PC-3 (cell line): ENCODE measurements at regions not wholly inside any gene's neighbourhood (a gene's known extent, or its start where the extent isn't known, plus 50 kb on each side); places are given as distances from the start of the nearest gene placed in this dataset.

Experiments
- ATAC-seq: fragments of 200-7000 bp; cut with Tn5 transposase; 2 replicates; pipeline ENCODE4 v1.9.1; 2020; ENCODE audit warnings: mild to moderate bottlenecking, moderate library complexity
- BruUV-seq: library from RNA; stranded (reverse); fragments of 400-500 nt; replicated peaks from 2 replicates; lab custom pipeline; 2021; lab: Mats Ljungman, UMichigan
- CTCF ChIA-PET: fragments of 300-600 bp; sonication (Branson Sonifier 250); formaldehyde crosslinking; loops from one replicate; lab custom pipeline; 2022; ENCODE audit warnings: antibody characterized with exemption; lab: Charles Lee
- POLR2A ChIA-PET: fragments of 300-600 bp; sonication (Branson Sonifier 250); formaldehyde crosslinking; loops from one replicate; lab custom pipeline; 2022; ENCODE audit warnings: antibody characterized with exemption; ENCODE audit not compliant: unreplicated experiment; lab: Charles Lee
- DNase-seq: peaks from one replicate; pipeline ENCODE4 v3.0.0-alpha.2; 2015
- H2AFZ ChIP-seq: fragments of 300-600 bp; sonication (generic); 2 replicates; pipeline ENCODE4 v1.6.0; 2016; ENCODE audit warnings: antibody characterized with exemption, low read length
- H3F3A ChIP-seq: fragments of 300-600 bp; sonication (generic); one replicate; pipeline ENCODE4 v1.6.0; 2017; ENCODE audit warnings: antibody characterized with exemption, low read length, control low read depth, mild to moderate bottlenecking; ENCODE audit not compliant: unreplicated experiment
- H3K27ac ChIP-seq: fragments of 300-600 bp; sonication (generic); 2 replicates; pipeline ENCODE4 v1.5.1; 2016; ENCODE audit warnings: mild to moderate bottlenecking, low read length
- H3K27me3 ChIP-seq: fragments of 300-600 bp; sonication (generic); 2 replicates; pipeline ENCODE4 v1.6.1; 2016; ENCODE audit warnings: low read length, mixed read lengths
- H3K36me3 ChIP-seq: fragments of 300-600 bp; sonication (generic); 2 replicates; pipeline ENCODE4 v1.6.1; 2016; ENCODE audit warnings: low read depth, mixed run types, low read length, mixed read lengths
- H3K4me1 ChIP-seq: fragments of 300-600 bp; sonication (generic); 2 replicates; pipeline ENCODE4 v1.5.1; 2016; ENCODE audit warnings: low read length; ENCODE audit not compliant: insufficient read depth
- H3K4me2 ChIP-seq: fragments of 300-600 bp; sonication (generic); 2 replicates; pipeline ENCODE4 v1.6.0; 2016; ENCODE audit warnings: low read length
- H3K4me3 ChIP-seq: fragments of 300-600 bp; sonication (generic); 2 replicates; pipeline ENCODE4 v1.5.1; 2016; ENCODE audit warnings: mild to moderate bottlenecking, low read length, mixed read lengths
- H3K79me2 ChIP-seq: fragments of 300-600 bp; sonication (generic); 2 replicates; pipeline ENCODE4 v1.6.1; 2017; ENCODE audit warnings: low read length, mixed read lengths
- H3K9ac ChIP-seq: fragments of 300-600 bp; sonication (generic); 2 replicates; pipeline ENCODE4 v1.6.0; 2016; ENCODE audit warnings: mild to moderate bottlenecking, low read length
- H3K9me2 ChIP-seq: fragments of 300-600 bp; sonication (generic); replicated peaks from 2 replicates; pipeline ENCODE4 v1.6.1; 2016; ENCODE audit warnings: mixed run types, low read length, mixed read lengths
- H3K9me3 ChIP-seq: fragments of 300-600 bp; sonication (generic); 2 replicates; pipeline ENCODE4 v1.6.1; 2016; ENCODE audit warnings: low read length, mixed read lengths
- H4K20me1 ChIP-seq: fragments of 300-600 bp; sonication (generic); 2 replicates; pipeline ENCODE4 v1.6.1; 2016; ENCODE audit warnings: low read length, mixed read lengths
- EZH2 ChIP-seq: fragments of 300-600 bp; sonication (generic); IDR thresholded peaks from one replicate; pipeline ENCODE4 v1.6.1; 2017; ENCODE audit warnings: antibody characterized with exemption, mild to moderate bottlenecking, low read length; ENCODE audit not compliant: unreplicated experiment
- EZH2phosphoT487 ChIP-seq: fragments of 300-600 bp; sonication (generic); IDR thresholded peaks from 2 replicates; pipeline ENCODE4 v1.6.1; 2018; ENCODE audit warnings: mild to moderate bottlenecking, antibody characterized with exemption, low read length, borderline replicate concordance
- intact Hi-C: fragments of 100-400 bp; cut with micrococcal nuclease; formaldehyde crosslinking; loops from 2 replicates; pipeline ENCODE4 v1.9.0; 2023
- TF ChIP-seq, protein P1 (sequence below): fragments of 300-600 bp; sonication (generic); conservative IDR thresholded peaks from 2 replicates; pipeline ENCODE4 v1.5.1; 2017; ENCODE audit warnings: antibody characterized with exemption, low read depth, mild to moderate bottlenecking, low read length

DNA sequence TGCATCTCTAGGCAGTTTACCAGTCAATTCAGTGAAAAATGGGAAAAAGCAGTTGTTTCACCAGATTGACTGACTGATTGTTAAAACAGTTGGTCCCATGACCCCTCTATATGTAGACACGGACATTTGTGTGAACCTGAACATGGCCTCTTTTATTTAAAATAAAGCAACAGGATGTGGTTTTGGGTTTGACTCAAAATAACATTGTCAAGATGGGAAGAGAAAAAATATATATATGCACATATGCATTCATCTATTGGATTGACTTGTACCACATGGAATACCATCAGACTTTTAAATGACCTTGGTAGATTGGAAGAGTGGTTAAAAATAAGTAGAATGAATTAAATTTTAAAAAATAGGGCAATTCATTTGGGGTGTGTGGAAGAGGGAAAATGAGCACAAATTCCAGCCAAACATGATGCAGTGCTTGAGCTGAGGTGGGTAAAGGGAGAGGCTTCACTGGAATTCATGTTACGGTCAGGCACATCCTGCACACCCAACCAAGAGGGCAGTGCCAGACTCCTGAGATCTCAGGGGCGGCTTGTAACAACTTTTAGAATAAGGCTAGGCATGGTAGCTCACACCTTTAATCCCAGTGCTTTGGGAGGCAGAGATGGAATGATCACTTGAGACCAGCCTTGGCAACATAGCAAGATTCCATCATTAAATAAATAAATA is 560.7 kb upstream of the TENM3 start:
- Histone ChIP-seq H3K36me3 (no peaks in the 10 kb centered on the region), H3K79me2 (no peaks in the 10 kb centered on the region), H3K9me3 (no peaks in the 10 kb centered on the region), H3K27ac (no peak overlapping the region), H4K20me1 (no peaks in the 10 kb centered on the region), H3K9me2 (no peaks in the 10 kb centered on the region), H3K4me2 (no peak overlapping the region), H3F3A (no peaks in the 10 kb centered on the region), H2AFZ (no peak overlapping the region), H3K4me3 (no peak overlapping the region), H3K27me3 (no peaks in the 10 kb centered on the region), H3K4me1 (no peaks in the 10 kb centered on the region), H3K9ac (no peak overlapping the region)
- no peak for DNase-seq
- intact Hi-C loops, result no loop called here
- POLR2A ChIA-PET, result no interaction called here
- no TSS peak for BruUV-seq
- no peak for ATAC-seq
- CTCF ChIA-PET, result no interaction called here
- TF ChIP-seq EZH2, result no peak
- TF ChIP-seq EZH2phosphoT487, result no peak
- TF ChIP-seq, protein P1, sequence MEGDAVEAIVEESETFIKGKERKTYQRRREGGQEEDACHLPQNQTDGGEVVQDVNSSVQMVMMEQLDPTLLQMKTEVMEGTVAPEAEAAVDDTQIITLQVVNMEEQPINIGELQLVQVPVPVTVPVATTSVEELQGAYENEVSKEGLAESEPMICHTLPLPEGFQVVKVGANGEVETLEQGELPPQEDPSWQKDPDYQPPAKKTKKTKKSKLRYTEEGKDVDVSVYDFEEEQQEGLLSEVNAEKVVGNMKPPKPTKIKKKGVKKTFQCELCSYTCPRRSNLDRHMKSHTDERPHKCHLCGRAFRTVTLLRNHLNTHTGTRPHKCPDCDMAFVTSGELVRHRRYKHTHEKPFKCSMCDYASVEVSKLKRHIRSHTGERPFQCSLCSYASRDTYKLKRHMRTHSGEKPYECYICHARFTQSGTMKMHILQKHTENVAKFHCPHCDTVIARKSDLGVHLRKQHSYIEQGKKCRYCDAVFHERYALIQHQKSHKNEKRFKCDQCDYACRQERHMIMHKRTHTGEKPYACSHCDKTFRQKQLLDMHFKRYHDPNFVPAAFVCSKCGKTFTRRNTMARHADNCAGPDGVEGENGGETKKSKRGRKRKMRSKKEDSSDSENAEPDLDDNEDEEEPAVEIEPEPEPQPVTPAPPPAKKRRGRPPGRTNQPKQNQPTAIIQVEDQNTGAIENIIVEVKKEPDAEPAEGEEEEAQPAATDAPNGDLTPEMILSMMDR, result no peak

DNA sequence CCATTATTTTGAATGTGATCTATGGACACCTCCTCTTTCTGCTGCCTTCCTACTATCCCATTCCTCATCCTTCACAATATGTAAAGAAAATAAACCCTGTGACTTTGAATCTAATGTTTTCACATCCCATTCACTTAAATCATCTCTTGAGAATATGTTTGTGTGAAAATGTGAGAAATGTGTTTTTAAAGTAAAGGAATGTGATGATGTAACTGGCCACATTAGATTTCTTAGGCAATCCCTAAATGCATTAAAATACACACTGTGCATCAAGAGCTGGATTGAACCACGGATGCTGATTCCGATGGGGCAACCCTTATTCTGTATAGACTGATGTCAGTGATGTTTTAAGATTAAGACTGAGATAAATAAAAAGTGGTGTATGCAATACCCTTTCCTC is 558.9 kb upstream of the TENM3 start:
- CTCF ChIA-PET, result no interaction called here
- POLR2A ChIA-PET, result no interaction called here
- H3K4me1 ChIP-seq, result no peaks in the 10 kb centered on the region
- no peaks in the 10 kb centered on the region for H3K9me3 ChIP-seq
- no TSS peak for BruUV-seq
- H3K27ac ChIP-seq, result no peak overlapping the region
- H3K27me3 ChIP-seq, result no peaks in the 10 kb centered on the region
- no peak overlapping the region for H3K4me2 ChIP-seq
- H3F3A ChIP-seq, result no peaks in the 10 kb centered on the region
- no peak overlapping the region for H2AFZ ChIP-seq
- H3K9ac ChIP-seq, result no peak overlapping the region
- H3K79me2 ChIP-seq, result no peaks in the 10 kb centered on the region
- DNase-seq (no peak), ATAC-seq (no peak)
- no peaks in the 10 kb centered on the region for H3K9me2 ChIP-seq
- H3K36me3 ChIP-seq, result no peaks in the 10 kb centered on the region
- TF ChIP-seq, protein P1, result no peak
- TF ChIP-seq EZH2phosphoT487 (no peak), EZH2 (no peak)
- intact Hi-C loops, result no loop called here
- no peak overlapping the region for H3K4me3 ChIP-seq
- H4K20me1 ChIP-seq, result no peaks in the 10 kb centered on the region

DNA sequence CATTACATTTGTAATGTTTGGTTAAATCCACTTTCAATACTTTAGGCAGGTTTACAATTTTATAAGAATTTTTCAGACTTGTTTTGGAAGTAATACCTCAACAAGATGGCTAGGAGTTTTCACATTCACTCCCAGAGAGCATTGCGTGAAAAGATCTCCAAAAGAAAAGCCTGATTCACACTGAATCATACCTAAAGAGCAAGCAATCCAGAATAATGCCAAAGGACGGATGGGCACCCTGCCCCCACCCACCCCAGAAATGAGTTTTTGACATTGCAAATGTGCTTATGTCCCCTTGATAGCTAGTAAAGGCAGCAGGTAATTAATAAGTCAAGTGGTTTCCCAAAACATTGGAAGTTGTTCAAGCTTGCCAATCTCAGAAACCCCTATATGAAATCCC is 557.7 kb upstream of the TENM3 start:
- no peak overlapping the region for H3K4me2 ChIP-seq
- DNase-seq, result no peak
- H3K79me2 ChIP-seq, result no peaks in the 10 kb centered on the region
- H3K27me3 ChIP-seq, result no peaks in the 10 kb centered on the region
- H2AFZ ChIP-seq, result no peak overlapping the region
- H3F3A ChIP-seq, result no peaks in the 10 kb centered on the region
- ChIA-PET CTCF (interaction anchor here (0.7 kb wide), 1 partner anchor 21 kb away, joined by 7 read pairs; no protein-coding TSS in a partner anchor), POLR2A (no interaction called here)
- H3K9me2 ChIP-seq, result no peaks in the 10 kb centered on the region
- H3K36me3 ChIP-seq, result no peaks in the 10 kb centered on the region
- H4K20me1 ChIP-seq, result no peaks in the 10 kb centered on the region
- H3K9ac ChIP-seq, result no peak overlapping the region
- H3K4me3 ChIP-seq, result no peak overlapping the region
- H3K4me1 ChIP-seq, result no peaks in the 10 kb centered on the region
- ATAC-seq, result no peak
- BruUV-seq, result no TSS peak
- intact Hi-C loops, result no loop called here
- no peaks in the 10 kb centered on the region for H3K9me3 ChIP-seq
- no peak for TF ChIP-seq EZH2
- TF ChIP-seq EZH2phosphoT487, result no peak
- TF ChIP-seq, protein P1, result no peak
- no peak overlapping the region for H3K27ac ChIP-seq
